GM12878 (cell line): ENCODE measurements at regions not wholly inside any gene's neighbourhood (a gene's known extent, or its start where the extent isn't known, plus 50 kb on each side); places are given as distances from the start of the nearest gene placed in this dataset.

Experiments used
- ATAC-seq: fragments of 200-7000 bp; cut with Tn5 transposase; 3 replicates; pipeline ENCODE4 v1.9.1; 2020; ENCODE audit warnings: mild to moderate bottlenecking, moderate library complexity
- BruUV-seq: library from RNA; stranded (reverse); fragments of 400-500 nt; replicated peaks from 2 replicates; lab custom pipeline; 2021; lab: Mats Ljungman, UMichigan
- CTCF ChIA-PET: fragments of 300-600 bp; sonication (Branson Sonifier 250); formaldehyde crosslinking; extraction: SDS; loops from one replicate; lab custom pipeline; 2021; ENCODE audit warnings: inconsistent platforms; lab: Yijun Ruan, JAX
- POLR2A ChIA-PET: fragments of 350-600 bp; formaldehyde crosslinking; extraction: SDS; loops from one replicate; lab custom pipeline; 2021; ENCODE audit warnings: inconsistent platforms; lab: Charles Lee
- RAD21 ChIA-PET: fragments of 300-600 bp; sonication (Branson Sonifier 250); formaldehyde crosslinking; loops from one replicate; lab custom pipeline; 2023; ENCODE audit warnings: antibody characterized with exemption; ENCODE audit not compliant: unreplicated experiment; lab: Charles Lee
- SMC1A ChIA-PET: fragments of 300-600 bp; sonication (Branson Sonifier 250); formaldehyde crosslinking; loops from one replicate; lab custom pipeline; 2023; ENCODE audit not compliant: unreplicated experiment, uncharacterized antibody; lab: Charles Lee
- DNase-seq: peaks from one replicate; pipeline ENCODE4 v3.0.0-alpha.2; 2011; ENCODE audit warnings: low read depth, low spot score
- FAIRE-seq: peaks from 3 replicates; lab custom pipeline; 2011; peaks lifted over from hg19 to GRCh38; lab: Jason Lieb, UNC
- H2AFZ ChIP-seq: 2 replicates; pipeline ENCODE4 v1.6.0; 2011; ENCODE audit warnings: low read depth, low read length, control low read depth; ENCODE audit not compliant: control insufficient read depth
- H3K27ac ChIP-seq: 2 replicates; pipeline ENCODE4 v1.5.1; 2011; ENCODE audit warnings: control low read depth; ENCODE audit not compliant: control insufficient read depth, insufficient read depth
- H3K27me3 ChIP-seq, 2 experiments: replicated peaks in 1 of 2; 2 replicates each; pipeline versions ENCODE4 v1.6.0 to v1.6.1; 2011; ENCODE audit warnings: low read length in 1 of 2; ENCODE audit not compliant: control insufficient read depth in 2 of 2, insufficient read depth in 2 of 2
- H3K36me3 ChIP-seq, 2 experiments: 2 replicates each; pipeline ENCODE4 v1.5.1; 2011; ENCODE audit warnings: low read length in 1 of 2; ENCODE audit not compliant: control insufficient read depth in 2 of 2, insufficient read depth in 2 of 2
- H3K4me1 ChIP-seq: 2 replicates; pipeline ENCODE4 v1.6.1; 2011; ENCODE audit warnings: mild to moderate bottlenecking, low read length, moderate library complexity, mixed read lengths; ENCODE audit not compliant: control insufficient read depth, insufficient read depth
- H3K4me2 ChIP-seq: 2 replicates; pipeline ENCODE4 v1.6.0; 2011; ENCODE audit warnings: control low read depth; ENCODE audit not compliant: control insufficient read depth, insufficient read depth
- H3K4me3 ChIP-seq: fragments of 200-600 bp; sonication (generic); 2 replicates; pipeline ENCODE4 v1.5.1; 2016
- H3K79me2 ChIP-seq: 2 replicates; pipeline ENCODE4 v1.6.0; 2011; ENCODE audit warnings: low read length; ENCODE audit not compliant: control insufficient read depth, insufficient read depth
- H3K9ac ChIP-seq: 2 replicates; pipeline ENCODE4 v1.8.0; 2011; ENCODE audit warnings: low read length, control low read depth, mixed read lengths; ENCODE audit not compliant: control insufficient read depth, insufficient read depth
- H3K9me3 ChIP-seq: replicated peaks from 3 replicates; pipeline ENCODE4 v1.5.1; 2011; ENCODE audit warnings: mild to moderate bottlenecking, low read length; ENCODE audit not compliant: control insufficient read depth, insufficient read depth
- H4K20me1 ChIP-seq: 2 replicates; pipeline ENCODE4 v1.6.0; 2011; ENCODE audit not compliant: control insufficient read depth, insufficient read depth
- ATF7 ChIP-seq: fragments of 450-650 bp; IDR thresholded peaks from 2 replicates; pipeline ENCODE4 v1.6.1; 2016; ENCODE audit warnings: low read depth, mild to moderate bottlenecking
- BCL11A ChIP-seq: IDR thresholded peaks from 2 replicates; pipeline ENCODE4 v1.6.1; 2011; ENCODE audit warnings: low read depth, low read length
- BMI1 ChIP-seq: fragments of 450-650 bp; IDR thresholded peaks from 2 replicates; pipeline ENCODE4 v1.6.1; 2016; ENCODE audit warnings: mild to moderate bottlenecking, moderate library complexity, borderline replicate concordance
- ETV6 ChIP-seq, 2 experiments: fragments of 450-650 bp in 1 of 2; IDR thresholded peaks in 1 of 2; conservative IDR thresholded peaks in 1 of 2; 2 replicates each; pipeline ENCODE4 v1.6.1; 2014; ENCODE audit warnings: antibody characterized with exemption in 1 of 2, borderline replicate concordance in 1 of 2, low read depth in 1 of 2, mild to moderate bottlenecking in 1 of 2, moderate library complexity in 1 of 2
- IKZF1 ChIP-seq: fragments of 450-650 bp; conservative IDR thresholded peaks from 2 replicates; pipeline ENCODE4 v1.6.1; 2017; ENCODE audit warnings: antibody characterized with exemption, mild to moderate bottlenecking
- MAX ChIP-seq: IDR thresholded peaks from 2 replicates; pipeline ENCODE4 v1.6.1; 2012; ENCODE audit warnings: low read depth, low read length, improper control_type of control experiment
- PKNOX1 ChIP-seq: fragments of 450-650 bp; IDR thresholded peaks from 2 replicates; pipeline ENCODE4 v1.6.1; 2016; ENCODE audit warnings: mild to moderate bottlenecking
- RFX5 ChIP-seq: IDR thresholded peaks from 2 replicates; pipeline ENCODE4 v1.6.1; 2011; ENCODE audit warnings: low read depth, low read length, improper control_type of control experiment
- SRF ChIP-seq, 2 experiments: IDR thresholded peaks; 2 replicates each; pipeline ENCODE4 v1.6.1; 2011; ENCODE audit warnings: low read depth in 2 of 2, low read length in 2 of 2, mild to moderate bottlenecking in 1 of 2, moderate library complexity in 1 of 2
- TCF3 ChIP-seq: IDR thresholded peaks from 2 replicates; pipeline ENCODE4 v1.6.1; 2012; ENCODE audit warnings: low read depth, mild to moderate bottlenecking, low read length, borderline replicate concordance; ENCODE audit not compliant: insufficient read depth
- USF2 ChIP-seq: IDR thresholded peaks from 2 replicates; pipeline ENCODE4 v1.6.1; 2011; ENCODE audit warnings: low read depth, low read length, improper control_type of control experiment, borderline replicate concordance
- WGBS: methylation state at CpG from one replicate; pipeline ENCODE4 v1.1.6; 2016; ENCODE audit warnings: low lambda C conversion rate; ENCODE audit not compliant: insufficient replicate concordance, insufficient coverage; ENCODE audit errors: missing lambda C conversion rate; 5-methylcytosine and 5-hydroxymethylcytosine counted together
- in situ Hi-C: fragments of 300-500 bp; cut with MboI; formaldehyde crosslinking; loops from 9 replicates; pipeline ENCODE4 v1.14.3; 2018; ENCODE audit warnings: mixed read lengths
- intact Hi-C: fragments of 100-400 bp; cut with micrococcal nuclease; formaldehyde crosslinking; loops from one replicate; pipeline ENCODE4 v1.14.2; 2022; ENCODE audit not compliant: unreplicated experiment

GRCh38 chr12:58028294-58028693, 86.9 kb downstream of the ATP23 start:
- Histone ChIP-seq H3K4me2 (no peak overlapping the region), H3K36me3 (no peaks in the 10 kb centered on the region), H3K4me3 (no peak overlapping the region), H3K27ac (no peak overlapping the region), H3K4me1 (no peaks in the 10 kb centered on the region), H3K9ac (no peak overlapping the region), H3K9me3 (no peaks in the 10 kb centered on the region), H3K27me3 (no peaks in the 10 kb centered on the region)
- DNase-seq: no peak
- ChIA-PET RAD21 (no interaction called here), CTCF (no interaction called here), POLR2A (no interaction called here)
- intact Hi-C loops: no loop called here
- no peak for ATAC-seq
- TF ChIP-seq ATF7 (no peak), IKZF1 (no peak), SRF (IDR thresholded peaks at IDR 0.05; ENCODE audit: low read depth in 2 of 2, low read length in 2 of 2) (no peak), ETV6 (conservative IDR thresholded peaks at IDR 0.05 in 1 of 2, IDR thresholded peaks at IDR 0.05 in 1 of 2; ENCODE audit: borderline replicate concordance in 1 of 2, low read depth in 1 of 2) (no peak), BMI1 (no peak), BCL11A (no peak), RFX5 (no peak), PKNOX1 (no peak), TCF3 (no peak), USF2 (no peak), MAX (no peak)
- TF ChIP-seq, all 136 proteins: peak for 0
- no peaks in the 10 kb centered on the region for H3K79me2 ChIP-seq
- SMC1A ChIA-PET: no interaction called here
- BruUV-seq: no TSS peak
- H2AFZ ChIP-seq: no peak overlapping the region
- 24% methylated on average over 3 of the region's 3 CpGs for WGBS
- FAIRE-seq: no peak
- no peaks in the 10 kb centered on the region for H4K20me1 ChIP-seq
- in situ Hi-C loops: no loop called here
